HEK293 (cell line): ENCODE measurements at regions not wholly inside any gene's neighbourhood (a gene's known extent, or its start where the extent isn't known, plus 50 kb on each side); places are given as distances from the start of the nearest gene placed in this dataset.

Experiments used
- CTCF ChIA-PET: fragments of 350-600 bp; formaldehyde crosslinking; extraction: SDS; loops from one replicate; lab custom pipeline; 2021; ENCODE audit warnings: antibody characterized with exemption; lab: Yijun Ruan, JAX
- POLR2A ChIA-PET: fragments of 300-600 bp; formaldehyde crosslinking; extraction: SDS; loops from one replicate; lab custom pipeline; 2020; ENCODE audit warnings: antibody characterized with exemption, inconsistent platforms; lab: Yijun Ruan, JAX
- H3K27ac ChIP-seq: fragments of 200-500 bp; sonication (Bioruptor generic); 2 replicates; pipeline ENCODE4 v1.5.1; 2014; ENCODE audit warnings: low read depth, low read length, control low read depth, inconsistent platforms; ENCODE audit errors: extremely low read depth
- H3K36me3 ChIP-seq, 2 experiments: fragments of 200-500 bp in 1 of 2; sonication (Bioruptor generic) in 1 of 2; 1 replicate in 1 of 2; 2 replicates in 1 of 2; pipeline ENCODE4 v1.5.1; 2014 to 2017; ENCODE audit warnings: inconsistent platforms in 2 of 2, low read length in 2 of 2; ENCODE audit not compliant: control insufficient read depth in 2 of 2, insufficient read depth in 1 of 2
- H3K4me1 ChIP-seq: fragments of 200-500 bp; sonication (Bioruptor generic); 2 replicates; pipeline ENCODE4 v1.5.1; 2014; ENCODE audit warnings: mild to moderate bottlenecking, low read length, inconsistent platforms; ENCODE audit not compliant: control insufficient read depth, insufficient read depth
- H3K4me3 ChIP-seq: 2 replicates; pipeline ENCODE4 v1.5.1; 2011; ENCODE audit warnings: low read depth, mild to moderate bottlenecking, control low read depth, low read length, moderate library complexity
- H3K9me3 ChIP-seq: fragments of 200-500 bp; sonication (Bioruptor generic); 2 replicates; pipeline ENCODE4 v1.5.1; 2014; ENCODE audit warnings: low read depth, low read length, inconsistent platforms; ENCODE audit not compliant: control insufficient read depth, insufficient read depth
- TRIM28 ChIP-seq: IDR thresholded peaks from 2 replicates; pipeline ENCODE4 v1.6.1; 2011; ENCODE audit warnings: low read length, control low read depth, borderline replicate concordance
- ZNF132 ChIP-seq: fragments of 450-650 bp; formaldehyde crosslinking; IDR thresholded peaks from 2 replicates; pipeline ENCODE4 v1.5.1; 2017; ENCODE audit warnings: missing biosample characterization, missing genetic modification characterization, borderline replicate concordance
- ZNF202 ChIP-seq: fragments of 450-650 bp; formaldehyde crosslinking; IDR thresholded peaks from 2 replicates; pipeline ENCODE4 v1.5.1; 2016; ENCODE audit warnings: missing biosample characterization, missing genetic modification characterization, borderline replicate concordance
- ZNF214 ChIP-seq: fragments of 450-650 bp; formaldehyde crosslinking; IDR thresholded peaks from 2 replicates; pipeline ENCODE4 v1.5.1; 2017; ENCODE audit warnings: missing biosample characterization, mild to moderate bottlenecking, missing genetic modification characterization, borderline replicate concordance
- ZNF510 ChIP-seq: fragments of 450-650 bp; formaldehyde crosslinking; IDR thresholded peaks from 2 replicates; pipeline ENCODE4 v1.5.1; 2018; ENCODE audit warnings: mild to moderate bottlenecking, missing genetic modification characterization, missing biosample characterization; ENCODE audit not compliant: insufficient replicate concordance
- ZNF514 ChIP-seq: fragments of 450-650 bp; formaldehyde crosslinking; IDR thresholded peaks from 2 replicates; pipeline ENCODE4 v1.5.1; 2016; ENCODE audit warnings: missing biosample characterization, missing genetic modification characterization
- ZNF626 ChIP-seq: fragments of 450-650 bp; sonication (Bioruptor Pico); formaldehyde crosslinking; IDR thresholded peaks from 2 replicates; pipeline ENCODE4 v1.5.1; 2018; ENCODE audit warnings: missing biosample characterization, missing genetic modification characterization, inconsistent platforms
- ZNF629 ChIP-seq: fragments of 450-650 bp; formaldehyde crosslinking; IDR thresholded peaks from 2 replicates; pipeline ENCODE4 v1.5.1; 2017; ENCODE audit warnings: missing biosample characterization, missing genetic modification characterization
- ZNF658 ChIP-seq: fragments of 450-650 bp; formaldehyde crosslinking; IDR thresholded peaks from 2 replicates; pipeline ENCODE4; 2016; ENCODE audit warnings: missing biosample characterization, missing genetic modification characterization
- ZNF747 ChIP-seq: fragments of 450-650 bp; formaldehyde crosslinking; IDR thresholded peaks from 2 replicates; pipeline ENCODE4 v1.5.1; 2016; ENCODE audit warnings: missing biosample characterization, missing genetic modification characterization
- TF ChIP-seq, protein P1 (sequence below): fragments of 450-650 bp; IDR thresholded peaks from 2 replicates; pipeline ENCODE4 v1.5.1; 2018; ENCODE audit warnings: missing biosample characterization, missing genetic modification characterization
- TF ChIP-seq, protein P2 (sequence below): fragments of 450-650 bp; formaldehyde crosslinking; IDR thresholded peaks from 2 replicates; pipeline ENCODE4 v1.5.1; 2016; ENCODE audit warnings: missing biosample characterization, missing genetic modification characterization
- TF ChIP-seq, protein P3 (sequence below): fragments of 450-650 bp; formaldehyde crosslinking; IDR thresholded peaks from 2 replicates; pipeline ENCODE4 v1.5.1; 2016; ENCODE audit warnings: missing biosample characterization, missing genetic modification characterization
- TF ChIP-seq, protein P4 (sequence below): fragments of 450-650 bp; formaldehyde crosslinking; IDR thresholded peaks from 2 replicates; pipeline ENCODE4 v1.5.1; 2016; ENCODE audit warnings: missing biosample characterization, missing genetic modification characterization

DNA sequence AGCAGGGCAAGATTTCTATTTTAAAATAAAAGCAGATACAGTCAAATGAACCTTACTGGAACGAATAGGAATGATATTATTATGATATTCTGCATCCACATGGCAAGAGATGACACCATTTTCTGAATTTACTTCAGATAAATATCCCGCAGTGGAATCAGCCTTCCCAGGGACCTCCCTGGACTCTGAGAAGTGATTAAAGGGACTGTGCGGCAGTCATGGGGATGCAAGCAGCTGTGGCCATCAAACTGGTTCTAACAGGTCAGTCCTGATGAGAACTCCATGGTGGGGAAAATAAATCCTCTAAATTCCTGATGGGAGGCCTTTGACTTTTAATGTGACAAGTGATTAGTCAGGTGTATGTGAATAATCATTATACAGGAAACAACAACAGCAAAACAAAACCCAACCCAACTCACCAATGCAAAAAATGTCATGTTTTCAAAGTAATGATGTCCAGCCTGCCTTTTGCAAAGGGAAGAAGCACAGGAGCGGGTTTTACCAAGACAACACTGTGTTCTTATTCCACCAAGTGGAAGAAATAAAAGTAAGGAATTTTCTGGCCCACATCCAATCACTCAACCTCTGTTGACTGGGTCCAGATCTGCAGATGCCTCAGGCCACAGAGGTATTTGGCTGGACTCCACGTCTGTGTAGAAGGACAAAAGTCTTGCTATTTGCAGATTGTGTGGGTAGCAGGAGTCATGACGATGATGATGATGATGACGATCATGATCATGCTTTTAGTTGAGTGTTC is 61.9 kb upstream of the CITED2 start:
- Histone ChIP-seq H3K9me3 (no peaks in the 10 kb centered on the region), H3K4me1 (no peaks in the 10 kb centered on the region), H3K4me3 (no peak overlapping the region), H3K27ac (no peak overlapping the region), H3K36me3 (no peaks in the 10 kb centered on the region)
- CTCF ChIA-PET = interaction anchor here (0.6 kb wide), 1 partner anchor 1089 kb away, joined by 3 read pairs; no protein-coding TSS in a partner anchor
- POLR2A ChIA-PET = no interaction called here
- TF ChIP-seq, protein P1, sequence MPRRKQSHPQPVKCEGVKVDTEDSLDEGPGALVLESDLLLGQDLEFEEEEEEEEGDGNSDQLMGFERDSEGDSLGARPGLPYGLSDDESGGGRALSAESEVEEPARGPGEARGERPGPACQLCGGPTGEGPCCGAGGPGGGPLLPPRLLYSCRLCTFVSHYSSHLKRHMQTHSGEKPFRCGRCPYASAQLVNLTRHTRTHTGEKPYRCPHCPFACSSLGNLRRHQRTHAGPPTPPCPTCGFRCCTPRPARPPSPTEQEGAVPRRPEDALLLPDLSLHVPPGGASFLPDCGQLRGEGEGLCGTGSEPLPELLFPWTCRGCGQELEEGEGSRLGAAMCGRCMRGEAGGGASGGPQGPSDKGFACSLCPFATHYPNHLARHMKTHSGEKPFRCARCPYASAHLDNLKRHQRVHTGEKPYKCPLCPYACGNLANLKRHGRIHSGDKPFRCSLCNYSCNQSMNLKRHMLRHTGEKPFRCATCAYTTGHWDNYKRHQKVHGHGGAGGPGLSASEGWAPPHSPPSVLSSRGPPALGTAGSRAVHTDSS = peak; percentile 54; the same call in 1 of the 2 replicates
- no peak for TF ChIP-seq TRIM28
- TF ChIP-seq, protein P2, sequence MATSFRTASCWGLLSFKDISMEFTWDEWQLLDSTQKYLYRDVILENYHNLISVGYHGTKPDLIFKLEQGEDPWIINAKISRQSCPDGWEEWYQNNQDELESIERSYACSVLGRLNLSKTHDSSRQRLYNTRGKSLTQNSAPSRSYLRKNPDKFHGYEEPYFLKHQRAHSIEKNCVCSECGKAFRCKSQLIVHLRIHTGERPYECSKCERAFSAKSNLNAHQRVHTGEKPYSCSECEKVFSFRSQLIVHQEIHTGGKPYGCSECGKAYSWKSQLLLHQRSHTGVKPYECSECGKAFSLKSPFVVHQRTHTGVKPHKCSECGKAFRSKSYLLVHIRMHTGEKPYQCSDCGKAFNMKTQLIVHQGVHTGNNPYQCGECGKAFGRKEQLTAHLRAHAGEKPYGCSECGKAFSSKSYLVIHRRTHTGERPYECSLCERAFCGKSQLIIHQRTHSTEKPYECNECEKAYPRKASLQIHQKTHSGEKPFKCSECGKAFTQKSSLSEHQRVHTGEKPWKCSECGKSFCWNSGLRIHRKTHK (tag by site-specific recombination) = no peak

DNA sequence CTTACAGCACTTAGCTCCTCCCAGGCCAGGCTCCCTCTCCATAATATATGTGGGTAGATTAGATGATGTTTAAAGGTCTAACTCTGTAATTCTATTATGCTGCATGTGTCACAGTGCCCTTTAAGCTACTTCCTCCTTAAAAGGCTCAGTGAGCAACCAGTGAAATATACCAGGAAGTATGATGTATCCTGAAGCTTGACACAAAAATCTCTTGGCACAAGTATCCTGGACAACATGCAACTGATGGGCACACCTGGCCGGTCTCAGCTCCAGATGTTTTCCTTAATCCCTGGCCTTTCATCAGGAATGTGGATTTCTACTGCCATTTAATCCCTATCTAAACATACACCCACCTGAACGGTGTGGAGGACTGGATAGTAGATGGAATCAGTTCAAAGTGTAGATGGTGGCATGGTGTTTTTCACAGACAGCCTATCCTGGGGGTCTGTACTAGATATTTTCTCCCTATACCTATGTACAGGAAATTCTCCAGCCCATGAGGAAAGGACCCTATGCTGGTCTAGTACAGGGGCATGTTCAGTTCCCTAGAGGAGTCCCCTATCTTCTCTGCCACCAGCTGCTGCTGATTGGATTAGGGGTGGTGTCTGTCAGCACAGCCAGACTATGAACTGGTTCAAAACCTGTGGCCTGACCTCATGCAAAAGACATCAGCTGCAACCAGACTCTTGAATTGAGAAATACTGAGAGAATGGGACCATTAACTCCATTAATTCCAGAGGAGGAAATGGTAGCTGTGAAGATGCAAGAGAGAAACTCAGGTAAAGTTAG is 59.4 kb upstream of the CITED2 start:
- H3K36me3 ChIP-seq = no peaks in the 10 kb centered on the region
- CTCF ChIA-PET = interaction anchor here (1.1 kb wide), 1 partner anchor 14 kb away, joined by 3 read pairs; no protein-coding TSS in a partner anchor
- POLR2A ChIA-PET = interaction anchor here (2.1 kb wide), 1 partner anchor 59 kb away, joined by 12 read pairs; the partner anchor contains the start of gene CITED2
- no peak overlapping the region for H3K27ac ChIP-seq
- TF ChIP-seq ZNF510 (tag by site-specific recombination) = no peak
- no peak for TF ChIP-seq ZNF629
- no peak for TF ChIP-seq ZNF658 (tag by site-specific recombination)
- no peak for TF ChIP-seq ZNF202
- no peak for TF ChIP-seq ZNF626 (tag by site-specific recombination)
- TF ChIP-seq, protein P3, sequence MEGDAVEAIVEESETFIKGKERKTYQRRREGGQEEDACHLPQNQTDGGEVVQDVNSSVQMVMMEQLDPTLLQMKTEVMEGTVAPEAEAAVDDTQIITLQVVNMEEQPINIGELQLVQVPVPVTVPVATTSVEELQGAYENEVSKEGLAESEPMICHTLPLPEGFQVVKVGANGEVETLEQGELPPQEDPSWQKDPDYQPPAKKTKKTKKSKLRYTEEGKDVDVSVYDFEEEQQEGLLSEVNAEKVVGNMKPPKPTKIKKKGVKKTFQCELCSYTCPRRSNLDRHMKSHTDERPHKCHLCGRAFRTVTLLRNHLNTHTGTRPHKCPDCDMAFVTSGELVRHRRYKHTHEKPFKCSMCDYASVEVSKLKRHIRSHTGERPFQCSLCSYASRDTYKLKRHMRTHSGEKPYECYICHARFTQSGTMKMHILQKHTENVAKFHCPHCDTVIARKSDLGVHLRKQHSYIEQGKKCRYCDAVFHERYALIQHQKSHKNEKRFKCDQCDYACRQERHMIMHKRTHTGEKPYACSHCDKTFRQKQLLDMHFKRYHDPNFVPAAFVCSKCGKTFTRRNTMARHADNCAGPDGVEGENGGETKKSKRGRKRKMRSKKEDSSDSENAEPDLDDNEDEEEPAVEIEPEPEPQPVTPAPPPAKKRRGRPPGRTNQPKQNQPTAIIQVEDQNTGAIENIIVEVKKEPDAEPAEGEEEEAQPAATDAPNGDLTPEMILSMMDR (tag by site-specific recombination) = no peak
- no peak for TF ChIP-seq ZNF747 (tag by site-specific recombination)
- TF ChIP-seq ZNF132 (tag by site-specific recombination) = no peak
- TF ChIP-seq ZNF214 (tag by site-specific recombination) = no peak
- TF ChIP-seq, protein P4, sequence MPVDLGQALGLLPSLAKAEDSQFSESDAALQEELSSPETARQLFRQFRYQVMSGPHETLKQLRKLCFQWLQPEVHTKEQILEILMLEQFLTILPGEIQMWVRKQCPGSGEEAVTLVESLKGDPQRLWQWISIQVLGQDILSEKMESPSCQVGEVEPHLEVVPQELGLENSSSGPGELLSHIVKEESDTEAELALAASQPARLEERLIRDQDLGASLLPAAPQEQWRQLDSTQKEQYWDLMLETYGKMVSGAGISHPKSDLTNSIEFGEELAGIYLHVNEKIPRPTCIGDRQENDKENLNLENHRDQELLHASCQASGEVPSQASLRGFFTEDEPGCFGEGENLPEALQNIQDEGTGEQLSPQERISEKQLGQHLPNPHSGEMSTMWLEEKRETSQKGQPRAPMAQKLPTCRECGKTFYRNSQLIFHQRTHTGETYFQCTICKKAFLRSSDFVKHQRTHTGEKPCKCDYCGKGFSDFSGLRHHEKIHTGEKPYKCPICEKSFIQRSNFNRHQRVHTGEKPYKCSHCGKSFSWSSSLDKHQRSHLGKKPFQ (tag by site-specific recombination) = no peak
- TF ChIP-seq ZNF514 (tag by site-specific recombination) = no peak
- H3K4me1 ChIP-seq = no peaks in the 10 kb centered on the region
- H3K4me3 ChIP-seq = no peak overlapping the region
- no peaks in the 10 kb centered on the region for H3K9me3 ChIP-seq
